HG02571 (cell line): ENCODE measurements at regions not wholly inside any gene's neighbourhood (a gene's known extent, or its start where the extent isn't known, plus 50 kb on each side); places are given as distances from the start of the nearest gene placed in this dataset.
"Not testable (repeated sequence)": the region's sequence is repeated elsewhere in the genome, so short reads cannot be mapped to it uniquely, and the experiment has no call there.

Source experiments
- ATAC-seq: cut with Tn5 transposase; IDR thresholded peaks from one replicate; pipeline ENCODE4 v1.9.1; 2021; ENCODE audit warnings: mild to moderate bottlenecking, moderate library complexity; ENCODE audit not compliant: unreplicated experiment

- no peak for ATAC-seq
These were observed 1879.2 kb upstream of the CDH9 start for GRCh38 chr5:28917631-28918030.

DNA sequence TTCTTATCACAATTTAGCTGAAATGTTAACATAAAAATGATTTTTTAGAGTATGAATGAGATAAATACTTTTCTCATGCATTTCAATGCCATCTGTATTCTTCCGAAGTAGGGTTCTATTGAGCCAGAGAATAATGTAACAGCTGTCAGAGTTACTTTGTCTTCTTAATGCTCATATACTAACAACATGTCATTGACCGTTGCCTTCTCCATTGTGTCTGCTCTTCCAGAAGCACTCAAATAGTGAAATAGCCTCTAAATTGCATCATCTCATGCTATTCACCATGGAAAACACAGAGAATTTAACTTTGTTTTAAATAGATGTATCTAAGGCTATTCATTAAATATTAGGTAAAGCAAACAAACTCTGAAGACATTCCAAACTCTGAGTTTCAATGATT, 1875.9 kb upstream of the CDH9 start:
- no peak for ATAC-seq

GRCh38 chr5:28903643-28904042, 1865.3 kb upstream of the CDH9 start:
- no peak for ATAC-seq

DNA sequence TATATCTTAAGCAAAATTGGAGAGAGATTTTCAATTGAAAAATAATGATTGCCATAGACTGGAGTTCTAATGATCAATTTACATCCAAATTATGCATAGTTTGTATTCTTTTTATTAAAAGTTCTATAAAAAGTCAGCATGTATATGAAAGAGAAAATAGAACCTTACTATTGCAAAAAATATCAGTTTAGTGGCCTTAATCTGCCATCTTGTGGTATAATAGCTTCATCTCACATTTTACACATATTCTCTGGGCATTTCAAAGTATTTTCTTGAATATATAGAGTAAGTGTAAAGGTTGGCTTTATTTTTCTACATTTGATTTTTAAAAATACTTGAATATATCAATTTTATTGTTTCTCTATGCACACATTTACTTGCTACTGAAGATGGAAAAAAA, 1858.6 kb upstream of the CDH9 start:
- ATAC-seq: no peak

- ATAC-seq: no peak
These were observed 1842.5 kb upstream of the CDH9 start for GRCh38 chr5:28880936-28881335.

- no peak for ATAC-seq
These were observed 1838.7 kb upstream of the CDH9 start for GRCh38 chr5:28877050-28877449.

DNA sequence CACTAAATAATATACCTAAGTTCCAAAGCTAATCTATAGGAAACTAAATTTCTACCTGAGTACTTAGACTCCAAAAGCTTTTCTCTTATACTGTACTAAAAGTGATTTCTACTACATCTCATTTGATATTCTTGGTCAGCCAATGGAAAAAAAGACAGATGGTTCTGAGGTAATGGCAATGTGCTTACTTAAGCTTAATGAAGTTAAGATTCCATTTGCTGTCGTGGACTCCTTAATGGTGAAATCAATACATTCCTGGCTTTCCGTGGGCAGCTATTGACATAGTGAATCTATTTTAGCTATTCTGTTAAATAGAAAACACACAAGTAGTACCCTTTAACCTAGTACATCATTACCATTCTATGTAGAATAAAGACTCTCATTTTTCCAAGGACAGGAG, 1825.6 kb upstream of the CDH9 start:
- ATAC-seq: no peak

- no peak for ATAC-seq
These were observed 1824.4 kb upstream of the CDH9 start for GRCh38 chr5:28862860-28863196.

DNA sequence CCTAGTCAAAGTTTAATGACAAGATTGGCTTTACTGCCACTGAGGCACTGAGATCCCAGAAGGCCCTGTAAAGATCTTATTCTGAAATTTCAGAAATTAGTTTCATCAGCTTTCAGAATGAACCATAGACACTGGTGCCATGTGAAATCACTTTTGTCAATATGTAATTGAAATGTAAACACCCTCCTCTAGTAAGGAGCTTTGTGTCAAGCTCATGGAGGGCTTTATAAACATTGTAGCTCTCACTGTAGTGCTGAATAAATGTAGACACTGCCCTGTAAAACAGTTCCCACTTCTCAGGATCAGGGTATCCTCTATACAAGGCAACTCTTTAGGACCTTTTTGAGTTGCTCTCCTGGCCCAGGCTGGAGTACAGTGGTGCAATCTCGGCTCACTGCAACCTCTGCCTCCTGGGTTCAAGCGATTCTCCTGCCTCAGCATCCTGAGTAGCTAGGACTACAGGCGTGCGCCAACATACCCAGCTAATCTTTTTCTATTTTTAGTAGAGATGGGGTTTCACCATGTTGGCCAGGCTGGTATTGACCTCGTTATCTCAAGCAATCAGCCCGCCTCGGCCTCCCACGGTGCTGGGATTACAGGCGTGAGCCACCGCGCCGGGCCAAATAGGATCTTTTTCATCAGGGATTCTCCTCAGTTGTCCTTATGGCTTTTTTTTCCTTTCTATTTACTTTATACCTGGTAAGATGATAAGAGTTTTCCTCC, 1823.9 kb upstream of the CDH9 start:
- ATAC-seq: no peak

GRCh38 chr5:28855626-28856025, 1817.2 kb upstream of the CDH9 start:
- no peak for ATAC-seq

- no peak for ATAC-seq
These were observed 1812.0 kb upstream of the CDH9 start for GRCh38 chr5:28850320-28850921.

DNA sequence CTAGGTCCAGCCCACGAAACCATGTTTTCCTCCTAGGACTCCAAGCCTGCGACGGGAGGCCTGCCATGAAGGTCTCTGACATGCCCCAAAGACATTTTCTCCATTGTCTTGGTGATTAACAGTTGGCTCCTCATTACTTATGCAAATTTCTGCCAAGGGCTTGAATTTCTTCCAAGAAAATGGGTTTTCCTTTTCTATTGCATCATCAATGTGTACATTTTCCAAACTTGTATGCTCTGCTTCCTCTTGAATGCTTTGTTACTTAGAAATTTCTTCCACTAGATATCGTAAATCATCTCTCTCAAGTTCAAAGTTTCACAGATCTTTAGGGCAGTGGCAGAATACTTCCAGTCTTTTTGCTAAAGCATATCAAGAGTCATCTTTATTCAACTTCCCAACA, 1792.7 kb upstream of the CDH9 start:
- ATAC-seq: no peak

DNA sequence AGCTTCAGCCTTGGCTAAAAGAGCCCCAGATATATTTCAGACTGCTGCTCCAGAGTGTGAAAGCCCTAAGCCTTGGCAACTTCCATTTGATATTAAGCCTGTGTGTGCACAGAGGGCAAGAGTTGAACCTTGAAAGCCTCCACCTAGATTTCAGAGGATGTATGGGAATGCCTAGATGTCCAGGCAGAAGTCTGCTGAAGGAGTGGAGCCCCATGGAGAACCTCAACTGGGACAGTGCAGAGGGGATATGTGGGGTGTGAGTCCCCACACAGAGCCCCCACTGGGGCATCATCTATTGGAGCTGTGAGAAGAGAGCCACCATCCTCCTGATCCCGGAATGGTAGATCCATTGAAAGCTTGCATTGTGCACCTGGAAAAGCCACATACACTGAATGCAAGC, 1784.8 kb upstream of the CDH9 start:
- no peak for ATAC-seq

DNA sequence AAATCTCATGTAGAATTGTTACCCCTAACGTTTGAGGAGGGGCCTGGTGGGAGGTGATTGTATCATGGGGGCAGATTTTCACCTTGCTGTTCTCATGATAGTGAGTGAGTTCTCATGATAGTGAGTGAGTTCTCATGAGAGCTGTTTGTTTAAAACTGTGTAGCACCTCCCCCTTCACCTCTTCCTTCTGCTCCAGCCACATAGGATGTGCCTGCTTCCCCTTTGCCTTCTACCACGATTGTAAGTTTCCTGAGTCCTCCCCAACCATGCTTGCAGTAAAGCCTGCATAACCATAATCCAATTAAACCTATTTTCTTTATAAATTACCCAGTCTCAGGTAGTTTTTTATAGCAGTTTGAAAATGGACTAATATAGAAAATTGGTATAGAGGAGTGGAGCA, 1783.7 kb upstream of the CDH9 start:
- no peak for ATAC-seq

- ATAC-seq: no peak
These were observed 1772.4 kb upstream of the CDH9 start for GRCh38 chr5:28810751-28811136.

GRCh38 chr5:28809811-28810750, 1771.7 kb upstream of the CDH9 start:
- ATAC-seq: no peak

DNA sequence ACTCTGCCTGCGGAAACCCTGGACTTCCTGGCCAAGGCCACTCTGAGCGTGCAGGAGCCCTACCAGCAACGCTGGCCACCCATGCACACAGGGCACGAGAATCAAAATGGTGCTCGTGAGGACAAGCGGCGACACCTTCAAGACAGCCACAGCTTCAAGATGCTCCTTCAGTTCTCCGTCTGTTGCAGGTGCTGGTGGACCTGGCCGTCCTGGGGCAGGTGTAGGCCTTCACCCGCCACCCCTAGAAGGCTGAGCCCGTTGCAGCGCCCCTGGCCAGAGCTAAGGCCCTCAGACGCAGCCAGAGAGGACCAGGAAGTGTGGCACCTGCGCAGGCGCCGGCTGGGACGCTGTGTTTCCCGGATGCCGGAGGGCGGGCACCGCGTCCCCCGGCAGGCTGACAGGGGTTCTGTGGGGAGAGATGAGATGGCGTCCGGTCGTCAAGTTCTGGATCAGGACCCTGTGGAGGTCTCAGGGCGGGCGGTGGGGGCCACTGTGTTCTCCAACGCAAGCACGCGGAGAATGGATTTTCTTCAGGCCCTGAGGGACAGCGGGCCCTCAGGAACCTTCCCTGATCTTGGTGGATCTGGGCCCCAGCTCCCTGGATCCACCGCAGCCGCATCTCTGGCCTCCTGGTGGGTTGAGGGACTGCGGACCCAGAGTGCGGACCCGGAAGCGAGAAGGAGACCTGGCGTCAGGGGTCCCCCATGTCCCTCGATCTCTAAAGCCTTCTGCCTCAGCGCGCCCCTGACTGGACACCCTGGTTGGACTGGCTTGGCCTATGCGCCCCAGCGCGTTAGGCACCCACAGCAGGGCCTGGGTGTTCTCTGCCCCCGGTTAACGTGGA, 1770.8 kb upstream of the CDH9 start:
- ATAC-seq: no peak

DNA sequence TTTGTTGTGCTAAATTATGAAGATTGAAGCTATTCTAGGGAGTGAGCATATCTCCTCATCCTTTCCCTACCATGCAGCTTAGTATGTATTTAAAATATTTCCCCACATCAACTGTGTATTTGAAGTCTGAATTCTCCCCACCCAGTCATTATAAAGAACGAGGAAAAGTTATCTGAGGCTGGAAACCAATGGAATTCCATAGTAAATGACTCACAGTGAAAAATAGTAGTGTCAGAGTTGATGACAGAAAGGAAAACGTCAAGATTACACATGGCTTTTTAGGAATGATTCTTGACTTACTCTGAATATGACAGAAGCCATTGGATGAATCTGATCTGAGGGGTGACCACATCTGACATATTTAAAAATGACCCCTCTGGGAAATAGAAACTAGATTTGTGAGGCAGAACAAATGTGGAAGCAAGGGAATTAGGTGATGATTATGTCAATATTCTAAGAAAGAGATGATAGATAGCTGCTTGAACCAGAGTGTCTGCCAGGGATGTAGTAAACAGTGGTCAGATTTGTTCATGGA, 1768.9 kb upstream of the CDH9 start:
- no peak for ATAC-seq

- ATAC-seq: not testable (repeated sequence)
These were observed 1760.6 kb upstream of the CDH9 start for GRCh38 chr5:28799035-28799434.

GRCh38 chr5:28788954-28789353, 1750.6 kb upstream of the CDH9 start:
- no peak for ATAC-seq
